Loucy (cell line): ENCODE measurements at regions not wholly inside any gene's neighbourhood (a gene's known extent, or its start where the extent isn't known, plus 50 kb on each side); places are given as distances from the start of the nearest gene placed in this dataset.

ENCODE experiments used
- EZH2phosphoT487 ChIP-seq: fragments of 200-600 bp; IDR thresholded peaks from 2 replicates; pipeline ENCODE4 v1.6.1; 2018; ENCODE audit warnings: antibody characterized with exemption, mild to moderate bottlenecking, moderate library complexity, borderline replicate concordance
- TF ChIP-seq, protein P1 (sequence below): fragments of 200-600 bp; sonication (generic); conservative IDR thresholded peaks from 2 replicates; pipeline ENCODE4 v1.5.1; 2014; ENCODE audit warnings: mild to moderate bottlenecking, antibody characterized with exemption, low read length

DNA sequence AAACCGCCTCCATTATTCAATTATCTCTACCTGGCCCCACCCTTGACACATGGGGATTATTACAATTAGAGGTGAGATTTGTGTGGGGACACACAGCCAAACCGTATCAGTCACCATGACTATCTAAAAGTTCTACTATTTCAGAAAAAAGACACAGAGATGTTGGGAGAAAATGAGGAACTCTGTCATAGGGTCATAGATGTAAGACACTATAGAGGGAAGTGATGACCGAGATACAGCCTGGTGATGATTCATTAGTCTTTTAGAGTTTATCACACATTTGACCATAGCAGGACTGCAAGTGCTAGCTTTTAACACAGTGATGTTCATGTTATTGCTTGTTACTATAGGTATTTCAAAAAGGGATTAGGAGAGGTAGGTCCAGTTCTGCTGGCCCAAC, 357.0 kb upstream of the AADAT start:
- TF ChIP-seq, protein P1, sequence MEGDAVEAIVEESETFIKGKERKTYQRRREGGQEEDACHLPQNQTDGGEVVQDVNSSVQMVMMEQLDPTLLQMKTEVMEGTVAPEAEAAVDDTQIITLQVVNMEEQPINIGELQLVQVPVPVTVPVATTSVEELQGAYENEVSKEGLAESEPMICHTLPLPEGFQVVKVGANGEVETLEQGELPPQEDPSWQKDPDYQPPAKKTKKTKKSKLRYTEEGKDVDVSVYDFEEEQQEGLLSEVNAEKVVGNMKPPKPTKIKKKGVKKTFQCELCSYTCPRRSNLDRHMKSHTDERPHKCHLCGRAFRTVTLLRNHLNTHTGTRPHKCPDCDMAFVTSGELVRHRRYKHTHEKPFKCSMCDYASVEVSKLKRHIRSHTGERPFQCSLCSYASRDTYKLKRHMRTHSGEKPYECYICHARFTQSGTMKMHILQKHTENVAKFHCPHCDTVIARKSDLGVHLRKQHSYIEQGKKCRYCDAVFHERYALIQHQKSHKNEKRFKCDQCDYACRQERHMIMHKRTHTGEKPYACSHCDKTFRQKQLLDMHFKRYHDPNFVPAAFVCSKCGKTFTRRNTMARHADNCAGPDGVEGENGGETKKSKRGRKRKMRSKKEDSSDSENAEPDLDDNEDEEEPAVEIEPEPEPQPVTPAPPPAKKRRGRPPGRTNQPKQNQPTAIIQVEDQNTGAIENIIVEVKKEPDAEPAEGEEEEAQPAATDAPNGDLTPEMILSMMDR = no peak
- TF ChIP-seq EZH2phosphoT487 = no peak
